Thyroid gland (tissue), 4 donors: ENCODE measurements at regions not wholly inside any gene's neighbourhood (a gene's known extent, or its start where the extent isn't known, plus 50 kb on each side); places are given as distances from the start of the nearest gene placed in this dataset.

ENCODE experiments used
- CTCF ChIP-seq, 6 experiments: fragments of 200-600 bp in 3 of 6; fragments of 450-650 bp in 3 of 6; sonication (generic) in 3 of 6; IDR thresholded peaks; one replicate each; pipeline ENCODE4 v1.5.1; 2016 to 2019; ENCODE audit warnings: antibody characterized with exemption in 6 of 6, mild to moderate bottlenecking in 2 of 6, inconsistent platforms in 1 of 6, moderate library complexity in 1 of 6
- POLR2A ChIP-seq, 2 donors: fragments of 450-650 bp; IDR thresholded peaks; one replicate each; pipeline ENCODE4 v1.6.1; 2017; ENCODE audit warnings: antibody characterized with exemption in 2 of 2, mild to moderate bottlenecking in 2 of 2, moderate library complexity in 1 of 2

GRCh38 chr9:126239515-126239914, 87.1 kb upstream of the MVB12B start:
- TF ChIP-seq CTCF (IDR thresholded peaks at IDR 0.05) (no peak), POLR2A (IDR thresholded peaks at IDR 0.05) (no peak)
